ENCODE measurements at regions not wholly inside any gene's neighbourhood (a gene's known extent, or its start where the extent isn't known, plus 50 kb on each side); places are given as distances from the start of the nearest gene placed in this dataset.

DNA sequence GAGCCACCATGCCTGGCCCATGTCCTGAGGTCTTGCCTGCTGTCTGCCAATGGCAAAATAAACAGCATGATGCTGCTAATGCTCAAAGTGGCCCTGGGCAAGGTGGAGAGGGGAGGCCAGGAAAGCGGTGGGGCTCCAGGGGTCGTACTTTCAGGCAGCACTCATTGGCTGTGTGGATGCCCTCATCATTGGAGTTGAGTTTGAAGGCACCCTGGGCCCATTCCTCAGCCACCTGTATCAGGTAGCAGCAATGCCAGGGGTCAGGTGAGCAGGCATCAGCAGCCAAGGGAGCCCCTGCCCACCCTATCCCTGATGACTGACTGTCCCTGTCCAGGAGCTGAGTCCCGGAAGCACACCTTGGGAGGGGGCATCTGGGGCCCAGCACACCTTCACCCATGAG lies 902.5 kb upstream of the ZNF722 start:
- TF ChIP-seq, protein P1, sequence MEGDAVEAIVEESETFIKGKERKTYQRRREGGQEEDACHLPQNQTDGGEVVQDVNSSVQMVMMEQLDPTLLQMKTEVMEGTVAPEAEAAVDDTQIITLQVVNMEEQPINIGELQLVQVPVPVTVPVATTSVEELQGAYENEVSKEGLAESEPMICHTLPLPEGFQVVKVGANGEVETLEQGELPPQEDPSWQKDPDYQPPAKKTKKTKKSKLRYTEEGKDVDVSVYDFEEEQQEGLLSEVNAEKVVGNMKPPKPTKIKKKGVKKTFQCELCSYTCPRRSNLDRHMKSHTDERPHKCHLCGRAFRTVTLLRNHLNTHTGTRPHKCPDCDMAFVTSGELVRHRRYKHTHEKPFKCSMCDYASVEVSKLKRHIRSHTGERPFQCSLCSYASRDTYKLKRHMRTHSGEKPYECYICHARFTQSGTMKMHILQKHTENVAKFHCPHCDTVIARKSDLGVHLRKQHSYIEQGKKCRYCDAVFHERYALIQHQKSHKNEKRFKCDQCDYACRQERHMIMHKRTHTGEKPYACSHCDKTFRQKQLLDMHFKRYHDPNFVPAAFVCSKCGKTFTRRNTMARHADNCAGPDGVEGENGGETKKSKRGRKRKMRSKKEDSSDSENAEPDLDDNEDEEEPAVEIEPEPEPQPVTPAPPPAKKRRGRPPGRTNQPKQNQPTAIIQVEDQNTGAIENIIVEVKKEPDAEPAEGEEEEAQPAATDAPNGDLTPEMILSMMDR (conservative IDR thresholded peaks at IDR 0.05; ENCODE audit: low read depth, low read length): no peak
- no peak for TF ChIP-seq EZH2 (IDR thresholded peaks at IDR 0.05; ENCODE audit: borderline replicate concordance, low read depth, low read length, poor library complexity, severe bottlenecking)

Measured in A673 (cell line).